GM10248 (cell line): ENCODE measurements at regions not wholly inside any gene's neighbourhood (a gene's known extent, or its start where the extent isn't known, plus 50 kb on each side); places are given as distances from the start of the nearest gene placed in this dataset.
"Not testable (repeated sequence)": the region's sequence is repeated elsewhere in the genome, so short reads cannot be mapped to it uniquely, and the experiment has no call there.

Experiments used
- CTCF ChIA-PET: fragments of 300-600 bp; sonication (Branson Sonifier 250); formaldehyde crosslinking; extraction: SDS; loops from one replicate; lab custom pipeline; 2021; ENCODE audit warnings: antibody characterized with exemption; lab: Yijun Ruan, JAX
- POLR2A ChIA-PET: fragments of 350-650 bp; sonication (Branson Sonifier 250); formaldehyde crosslinking; extraction: SDS; loops from one replicate; lab custom pipeline; 2020; ENCODE audit warnings: antibody characterized with exemption; lab: Yijun Ruan, JAX
- DNase-seq: peaks from one replicate; pipeline ENCODE4 v3.0.0; 2012; ENCODE audit errors: extremely low spot score
- TF ChIP-seq, protein P1 (sequence below): IDR thresholded peaks from 2 replicates; pipeline ENCODE4 v1.5.1; 2012; ENCODE audit warnings: mild to moderate bottlenecking, low read depth; ENCODE audit errors: extremely low read depth, missing control alignments, control extremely low read depth

- POLR2A ChIA-PET = no interaction called here
- CTCF ChIA-PET = interaction anchor here (1.6 kb wide), 1 partner anchor 11 kb away, joined by 3 read pairs; no protein-coding TSS in a partner anchor
Observed at GRCh38 chr9:84068872-84069271, 88.3 kb downstream of the RMI1 start.

DNA sequence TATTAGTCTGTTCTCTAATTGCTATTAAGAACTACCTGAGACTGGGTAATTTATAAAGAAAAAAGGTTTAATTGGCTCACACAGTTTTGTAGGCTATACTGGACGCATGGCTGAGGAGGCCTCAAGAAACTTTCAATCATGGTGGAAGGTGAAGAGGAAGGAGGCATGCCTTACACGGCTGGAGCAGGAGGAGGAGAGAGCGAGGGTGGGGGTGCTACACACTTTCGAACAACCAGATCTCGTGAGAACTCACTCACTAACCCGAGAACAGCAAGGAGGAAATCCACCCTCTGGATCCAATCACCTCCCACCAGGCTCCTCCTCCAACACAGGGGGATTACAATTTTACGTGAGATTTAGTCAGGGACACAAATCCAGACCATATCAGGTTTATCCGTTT, 90.0 kb downstream of the RMI1 start:
- CTCF ChIA-PET = no interaction called here
- DNase-seq = no peak
- POLR2A ChIA-PET = no interaction called here
- TF ChIP-seq, protein P1, sequence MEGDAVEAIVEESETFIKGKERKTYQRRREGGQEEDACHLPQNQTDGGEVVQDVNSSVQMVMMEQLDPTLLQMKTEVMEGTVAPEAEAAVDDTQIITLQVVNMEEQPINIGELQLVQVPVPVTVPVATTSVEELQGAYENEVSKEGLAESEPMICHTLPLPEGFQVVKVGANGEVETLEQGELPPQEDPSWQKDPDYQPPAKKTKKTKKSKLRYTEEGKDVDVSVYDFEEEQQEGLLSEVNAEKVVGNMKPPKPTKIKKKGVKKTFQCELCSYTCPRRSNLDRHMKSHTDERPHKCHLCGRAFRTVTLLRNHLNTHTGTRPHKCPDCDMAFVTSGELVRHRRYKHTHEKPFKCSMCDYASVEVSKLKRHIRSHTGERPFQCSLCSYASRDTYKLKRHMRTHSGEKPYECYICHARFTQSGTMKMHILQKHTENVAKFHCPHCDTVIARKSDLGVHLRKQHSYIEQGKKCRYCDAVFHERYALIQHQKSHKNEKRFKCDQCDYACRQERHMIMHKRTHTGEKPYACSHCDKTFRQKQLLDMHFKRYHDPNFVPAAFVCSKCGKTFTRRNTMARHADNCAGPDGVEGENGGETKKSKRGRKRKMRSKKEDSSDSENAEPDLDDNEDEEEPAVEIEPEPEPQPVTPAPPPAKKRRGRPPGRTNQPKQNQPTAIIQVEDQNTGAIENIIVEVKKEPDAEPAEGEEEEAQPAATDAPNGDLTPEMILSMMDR = no peak

More at GRCh38 chr9:84068872-84069271, 88.3 kb downstream of the RMI1 start:
- DNase-seq = no peak
- TF ChIP-seq, protein P1 = no peak

DNA sequence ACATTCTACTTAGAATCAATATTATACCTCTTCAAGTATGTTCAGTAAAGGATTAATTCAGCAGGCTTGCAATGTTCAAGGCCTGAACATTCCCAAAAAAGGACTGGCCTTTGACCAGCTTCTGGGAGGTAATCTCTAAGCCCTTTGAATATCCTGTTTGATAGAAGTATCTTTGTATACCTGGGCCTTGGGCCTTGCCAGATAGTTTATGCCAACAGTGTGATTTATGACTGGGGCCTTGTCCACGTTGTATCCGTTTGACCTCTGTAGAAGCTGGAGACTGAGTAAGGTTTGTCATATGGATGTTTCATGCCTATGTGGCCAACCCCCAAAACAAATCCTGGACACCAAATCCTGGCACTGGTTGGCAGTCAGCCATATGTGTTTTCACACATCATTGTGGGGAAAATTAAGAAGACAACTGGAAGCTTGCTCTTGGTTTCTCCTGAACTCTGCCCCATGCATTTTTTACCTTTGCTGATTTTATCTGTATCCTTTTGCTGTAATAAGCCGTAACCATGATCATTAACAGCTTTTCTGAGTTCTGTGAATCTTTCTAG, 92.1 kb downstream of the RMI1 start:
- TF ChIP-seq, protein P1 = no peak
- ChIA-PET CTCF (no interaction called here), POLR2A (no interaction called here)
- DNase-seq = no peak

GRCh38 chr9:84075004-84075403, 94.4 kb downstream of the RMI1 start:
- CTCF ChIA-PET = interaction anchor here (0.7 kb wide), 1 partner anchor 49 kb away, joined by 3 read pairs; no protein-coding TSS in a partner anchor
- DNase-seq = no peak
- TF ChIP-seq, protein P1 = no peak

DNA sequence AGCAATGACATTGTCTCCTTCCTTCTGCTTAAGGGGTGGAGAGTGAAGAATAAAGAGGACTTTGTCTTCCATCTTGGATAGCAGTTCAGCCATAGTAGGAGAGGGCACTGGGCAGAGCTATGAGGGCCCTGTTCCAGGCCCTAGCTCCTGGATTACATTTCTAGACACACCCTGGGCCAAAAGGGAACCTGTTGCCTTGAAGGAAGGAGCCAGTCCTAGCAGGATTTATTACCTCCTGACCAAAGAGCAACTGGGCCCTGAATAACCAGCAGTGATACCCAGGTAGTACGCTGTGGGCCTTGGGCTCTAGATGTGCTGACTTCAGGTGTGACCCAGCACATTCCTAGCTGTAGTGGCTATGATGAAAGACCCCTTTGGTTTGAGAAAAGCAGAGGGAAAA, 95.8 kb downstream of the RMI1 start:
- ChIA-PET POLR2A (no interaction called here), CTCF (interaction anchor here (1.2 kb wide), 1 partner anchor 17 kb away, joined by 3 read pairs; no protein-coding TSS in a partner anchor)

More at GRCh38 chr9:84075004-84075403, 94.4 kb downstream of the RMI1 start:
- POLR2A ChIA-PET = no interaction called here

DNA sequence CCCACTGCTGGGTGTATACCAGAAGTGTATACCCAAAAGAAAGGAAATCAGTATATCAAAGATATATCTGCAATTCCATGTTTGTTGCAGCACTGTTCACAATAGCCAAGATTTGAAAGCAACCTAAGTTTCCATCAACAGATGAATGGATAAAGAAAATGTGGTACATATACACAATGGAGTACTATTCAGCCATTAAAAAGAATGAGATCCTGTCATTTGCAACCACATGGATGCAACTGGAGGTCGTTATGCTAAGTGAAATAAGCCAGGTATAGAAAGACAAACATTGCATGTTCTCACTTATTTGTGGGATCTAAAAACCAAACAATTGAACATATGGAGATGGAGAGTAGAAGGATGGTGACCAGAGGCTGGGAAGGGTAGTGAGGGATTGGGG, 97.2 kb downstream of the RMI1 start:
- POLR2A ChIA-PET, DNase-seq: not testable (repeated sequence)
- CTCF ChIA-PET = interaction anchor here (0.9 kb wide), 1 partner anchor 14 kb away, joined by 3 read pairs; no protein-coding TSS in a partner anchor

More for the DNA sequence above, 95.8 kb downstream of the RMI1 start:
- no peak for DNase-seq
- TF ChIP-seq, protein P1 = no peak

DNA sequence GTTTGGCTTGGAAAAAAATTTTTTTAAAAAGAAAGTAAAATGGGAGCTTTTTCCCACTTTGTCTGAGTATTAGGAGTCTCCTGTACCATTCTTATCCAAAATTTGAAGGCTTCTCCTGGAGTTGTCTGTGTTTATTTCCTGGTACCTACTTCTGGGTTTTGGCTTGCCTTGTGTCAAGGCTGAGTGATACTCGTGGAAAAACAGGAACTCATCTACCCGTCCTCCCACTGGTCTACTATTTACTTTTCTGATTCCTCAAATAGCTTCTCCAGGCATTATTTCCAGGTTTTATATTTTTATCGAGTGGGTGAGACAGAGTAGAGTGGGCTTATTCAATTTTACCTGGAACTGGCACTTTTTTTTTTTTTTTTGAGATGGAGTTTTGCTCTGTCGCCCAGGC, 99.4 kb downstream of the RMI1 start:
- ChIA-PET POLR2A (interaction anchor here (0.6 kb wide), 1 partner anchor 204 kb away, joined by 3 read pairs; no protein-coding TSS in a partner anchor), CTCF (interaction anchor here (0.9 kb wide), 1 partner anchor 12 kb away, joined by 3 read pairs; no protein-coding TSS in a partner anchor)
- no peak for DNase-seq
- TF ChIP-seq, protein P1 = no peak
